WTC11 (cell line): ENCODE measurements at regions not wholly inside any gene's neighbourhood (a gene's known extent, or its start where the extent isn't known, plus 50 kb on each side); places are given as distances from the start of the nearest gene placed in this dataset.

ENCODE experiments used
- FOXJ3 ChIP-seq: sonication (generic); formaldehyde crosslinking; IDR thresholded peaks from 2 replicates; pipeline ENCODE4 v1.9.0; 2021; ENCODE audit warnings: missing genetic modification reagents, mild to moderate bottlenecking, borderline replicate concordance
- TCF7 ChIP-seq: sonication (generic); formaldehyde crosslinking; IDR thresholded peaks from 2 replicates; pipeline ENCODE4 v1.8.0; 2022; ENCODE audit warnings: mild to moderate bottlenecking, low read depth, missing genetic modification reagents, moderate library complexity
- TF ChIP-seq, protein P1 (sequence below): fragments of 200-600 bp; IDR thresholded peaks from 2 replicates; pipeline ENCODE4 v1.8.0; 2022; ENCODE audit warnings: antibody characterized with exemption

DNA sequence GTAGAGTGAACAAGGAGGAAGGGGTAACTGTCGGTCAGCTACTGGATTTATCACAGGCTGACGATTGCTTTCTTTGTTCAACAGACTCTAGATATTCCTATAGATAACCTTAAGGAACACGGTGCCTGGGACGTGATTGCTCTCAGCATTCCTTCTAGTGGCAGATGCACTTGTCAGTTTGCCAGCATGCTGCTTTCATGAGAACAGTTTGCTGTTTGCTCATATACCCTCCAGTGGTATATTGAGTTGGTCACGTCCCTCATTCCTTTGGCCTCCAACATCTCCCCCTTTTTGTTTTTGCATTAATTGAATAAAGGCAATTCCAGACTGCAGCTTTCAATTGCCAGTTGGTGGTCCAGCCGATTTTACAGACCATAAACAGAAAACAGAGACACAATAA is 76.8 kb upstream of the BTN3A2 start:
- TF ChIP-seq, protein P1, sequence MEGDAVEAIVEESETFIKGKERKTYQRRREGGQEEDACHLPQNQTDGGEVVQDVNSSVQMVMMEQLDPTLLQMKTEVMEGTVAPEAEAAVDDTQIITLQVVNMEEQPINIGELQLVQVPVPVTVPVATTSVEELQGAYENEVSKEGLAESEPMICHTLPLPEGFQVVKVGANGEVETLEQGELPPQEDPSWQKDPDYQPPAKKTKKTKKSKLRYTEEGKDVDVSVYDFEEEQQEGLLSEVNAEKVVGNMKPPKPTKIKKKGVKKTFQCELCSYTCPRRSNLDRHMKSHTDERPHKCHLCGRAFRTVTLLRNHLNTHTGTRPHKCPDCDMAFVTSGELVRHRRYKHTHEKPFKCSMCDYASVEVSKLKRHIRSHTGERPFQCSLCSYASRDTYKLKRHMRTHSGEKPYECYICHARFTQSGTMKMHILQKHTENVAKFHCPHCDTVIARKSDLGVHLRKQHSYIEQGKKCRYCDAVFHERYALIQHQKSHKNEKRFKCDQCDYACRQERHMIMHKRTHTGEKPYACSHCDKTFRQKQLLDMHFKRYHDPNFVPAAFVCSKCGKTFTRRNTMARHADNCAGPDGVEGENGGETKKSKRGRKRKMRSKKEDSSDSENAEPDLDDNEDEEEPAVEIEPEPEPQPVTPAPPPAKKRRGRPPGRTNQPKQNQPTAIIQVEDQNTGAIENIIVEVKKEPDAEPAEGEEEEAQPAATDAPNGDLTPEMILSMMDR = no peak
- TF ChIP-seq TCF7 (CRISPR knock-in tag) = no peak
- no peak for TF ChIP-seq FOXJ3 (CRISPR knock-in tag)
